ENCODE measurements at regions not wholly inside any gene's neighbourhood (a gene's known extent, or its start where the extent isn't known, plus 50 kb on each side); places are given as distances from the start of the nearest gene placed in this dataset.

GRCh38 chr1:193348091-193348768 is 161.8 kb upstream of the B3GALT2 start:
- H3K4me3 Mint-ChIP-seq = no peak overlapping the region
- H3K36me3 Mint-ChIP-seq (ENCODE audit: low read depth) = no peaks in the 10 kb centered on the region
- no peaks in the 10 kb centered on the region for H3K4me1 Mint-ChIP-seq
- no peak overlapping the region for H3K27ac Mint-ChIP-seq
- H3K27me3 Mint-ChIP-seq (ENCODE audit: low read depth, poor library complexity) = no peaks in the 10 kb centered on the region
- no peak for DNase-seq
- no peak for TF ChIP-seq CTCF (IDR thresholded peaks at IDR 0.05)
- H3K9me3 Mint-ChIP-seq = no peaks in the 10 kb centered on the region

- Mint-ChIP-seq H3K27ac (peak overlapping the region; percentile 5), H3K4me3 (no peak overlapping the region), H3K9me3 (no peaks in the 10 kb centered on the region), H3K36me3 (ENCODE audit: low read depth) (no peaks in the 10 kb centered on the region), H3K4me1 (no peaks in the 10 kb centered on the region), H3K27me3 (ENCODE audit: low read depth, poor library complexity) (no peaks in the 10 kb centered on the region)
- no peak for DNase-seq
- no peak for TF ChIP-seq CTCF (IDR thresholded peaks at IDR 0.05)
Observed at GRCh38 chr1:193346085-193346484, 159.7 kb upstream of the B3GALT2 start.

DNA sequence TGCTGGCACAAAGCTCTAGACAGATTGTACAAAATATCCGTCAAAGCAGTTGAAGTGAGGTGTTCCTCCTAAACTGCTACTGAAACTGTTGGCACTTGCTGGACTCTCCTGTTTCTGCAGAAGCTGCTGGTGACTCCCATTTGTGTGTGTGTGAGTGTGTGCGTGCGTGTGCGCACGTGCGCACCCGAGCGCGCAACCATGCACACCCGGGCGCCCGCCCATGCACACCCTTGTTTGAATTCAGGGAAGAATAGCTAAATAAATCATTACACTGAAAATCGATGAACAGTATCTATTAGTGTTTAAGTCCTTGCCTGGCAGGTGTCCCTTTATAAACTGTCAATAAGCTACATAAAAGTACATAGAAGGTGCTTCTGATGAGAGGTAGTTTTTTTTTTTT is 156.4 kb upstream of the B3GALT2 start:
- no peak for TF ChIP-seq CTCF (IDR thresholded peaks at IDR 0.05)
- Mint-ChIP-seq H3K27ac (no peak overlapping the region), H3K9me3 (no peaks in the 10 kb centered on the region), H3K36me3 (ENCODE audit: low read depth) (no peaks in the 10 kb centered on the region), H3K4me1 (no peaks in the 10 kb centered on the region), H3K27me3 (ENCODE audit: low read depth, poor library complexity) (no peaks in the 10 kb centered on the region), H3K4me3 (no peak overlapping the region)
- no peak for DNase-seq

GRCh38 chr1:193340331-193340730 is 153.9 kb upstream of the B3GALT2 start:
- TF ChIP-seq CTCF (IDR thresholded peaks at IDR 0.05) = no peak
- Mint-ChIP-seq H3K36me3 (ENCODE audit: low read depth) (no peaks in the 10 kb centered on the region), H3K4me1 (no peaks in the 10 kb centered on the region), H3K27ac (no peak overlapping the region), H3K27me3 (ENCODE audit: low read depth, poor library complexity) (no peaks in the 10 kb centered on the region), H3K9me3 (no peaks in the 10 kb centered on the region), H3K4me3 (no peak overlapping the region)
- no peak for DNase-seq

GRCh38 chr1:193339401-193339800 is 153.0 kb upstream of the B3GALT2 start:
- Mint-ChIP-seq H3K4me3 (no peak overlapping the region), H3K36me3 (ENCODE audit: low read depth) (no peaks in the 10 kb centered on the region), H3K9me3 (peaks cover 8% of the 10 kb centered on the region), H3K27ac (no peak overlapping the region), H3K4me1 (no peaks in the 10 kb centered on the region), H3K27me3 (ENCODE audit: low read depth, poor library complexity) (no peaks in the 10 kb centered on the region)
- DNase-seq = no peak
- TF ChIP-seq CTCF (IDR thresholded peaks at IDR 0.05) = no peak

DNA sequence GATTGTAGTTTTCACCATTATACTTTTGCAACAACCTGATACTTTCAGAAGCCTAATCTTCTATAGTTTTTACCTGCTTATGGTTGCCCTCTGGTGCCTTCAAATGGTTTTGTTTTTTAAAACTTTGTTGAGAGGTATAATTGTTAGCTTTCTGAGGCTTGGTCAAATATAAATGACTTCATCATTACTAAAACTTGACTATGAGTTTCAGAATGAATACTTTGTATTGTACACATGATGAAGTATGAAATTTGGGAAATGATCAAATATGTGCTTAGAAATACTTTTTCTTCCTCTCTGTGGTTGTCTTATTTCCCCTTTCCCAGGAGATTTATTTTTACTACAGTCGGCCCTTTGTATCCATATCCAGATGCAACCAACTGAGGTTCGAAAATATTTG is 151.8 kb upstream of the B3GALT2 start:
- Mint-ChIP-seq H3K27me3 (ENCODE audit: low read depth, poor library complexity) (no peaks in the 10 kb centered on the region), H3K4me3 (no peak overlapping the region), H3K36me3 (ENCODE audit: low read depth) (peaks cover 5% of the 10 kb centered on the region), H3K27ac (no peak overlapping the region), H3K4me1 (no peaks in the 10 kb centered on the region), H3K9me3 (peaks cover 18% of the 10 kb centered on the region)
- TF ChIP-seq CTCF (IDR thresholded peaks at IDR 0.05) = no peak
- DNase-seq = no peak
